ENCODE measurements at regions not wholly inside any gene's neighbourhood (a gene's known extent, or its start where the extent isn't known, plus 50 kb on each side); places are given as distances from the start of the nearest gene placed in this dataset.

DNA sequence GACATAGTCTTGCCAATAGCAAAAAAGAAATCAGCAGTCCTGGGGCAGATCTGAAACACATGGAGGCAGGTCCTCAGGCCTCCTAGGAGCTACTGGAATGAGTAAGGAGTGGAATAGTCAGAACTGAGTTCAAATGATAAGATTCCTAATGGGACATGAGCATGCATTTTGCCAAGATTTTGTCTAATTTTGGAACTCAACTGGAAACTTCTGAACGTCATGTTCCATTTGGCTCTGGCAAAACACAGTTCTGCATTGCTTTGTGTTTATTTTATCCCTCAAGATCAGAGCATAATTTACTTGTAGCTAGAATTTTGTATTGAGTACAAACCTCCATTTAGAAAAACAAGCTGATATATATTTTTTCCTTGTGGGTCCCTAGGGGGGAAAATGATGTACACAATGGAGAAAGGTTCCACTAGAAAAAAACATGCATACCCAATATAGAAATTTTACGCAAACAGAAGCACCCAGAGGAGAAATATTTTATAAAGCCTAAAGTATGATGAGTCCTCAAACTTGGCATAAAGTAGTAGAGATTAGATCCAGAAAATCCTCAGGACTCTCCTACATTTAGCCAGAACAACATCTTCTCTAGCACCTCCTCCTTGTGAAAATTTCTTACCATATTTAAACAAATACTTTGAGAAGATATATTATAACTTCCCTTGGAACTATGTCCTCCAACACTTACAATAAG is 149.0 kb upstream of the SERP2 start:
- no peak for DNase-seq

- DNase-seq, result no peak
Observed at GRCh38 chr13:44229371-44230030, 144.1 kb upstream of the SERP2 start.

DNA sequence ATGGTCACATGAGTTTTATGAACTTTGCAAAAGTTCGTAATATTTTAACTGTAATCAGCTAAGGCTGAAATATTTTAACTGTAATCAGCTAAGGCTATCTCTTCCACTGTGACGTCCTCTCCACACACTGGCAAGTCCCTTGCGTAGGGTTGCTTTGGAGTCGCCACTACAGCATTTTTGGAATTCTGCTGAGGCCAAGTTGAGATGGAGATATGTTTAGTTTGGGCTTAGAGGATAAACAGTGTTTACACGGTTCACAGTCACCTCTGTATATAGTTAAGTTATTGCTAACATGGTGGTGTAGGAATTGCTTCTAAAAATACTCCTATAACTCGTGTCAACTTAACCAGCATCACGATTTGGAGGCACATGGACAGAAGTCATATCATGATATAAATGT is 143.6 kb upstream of the SERP2 start:
- DNase-seq, result no peak

DNA sequence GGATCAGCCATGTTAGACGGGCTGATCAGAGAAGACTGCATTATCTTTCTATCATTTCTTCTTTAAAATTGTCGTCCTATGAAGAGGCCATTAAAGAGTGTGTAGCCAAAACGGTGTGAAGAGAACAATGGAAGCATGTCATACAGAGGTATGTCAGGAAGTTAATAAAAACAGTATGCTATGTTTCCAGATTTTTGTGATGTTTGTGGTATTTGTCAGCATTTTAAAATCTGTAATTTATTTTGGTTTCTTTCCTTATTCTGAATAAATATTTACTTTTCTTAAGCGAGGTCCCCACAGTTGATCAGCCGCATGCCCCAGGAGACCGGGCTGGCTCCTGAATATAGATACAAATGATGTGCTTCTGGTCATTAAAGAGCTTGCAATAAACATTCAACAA is 142.9 kb upstream of the SERP2 start:
- no peak for DNase-seq

DNA sequence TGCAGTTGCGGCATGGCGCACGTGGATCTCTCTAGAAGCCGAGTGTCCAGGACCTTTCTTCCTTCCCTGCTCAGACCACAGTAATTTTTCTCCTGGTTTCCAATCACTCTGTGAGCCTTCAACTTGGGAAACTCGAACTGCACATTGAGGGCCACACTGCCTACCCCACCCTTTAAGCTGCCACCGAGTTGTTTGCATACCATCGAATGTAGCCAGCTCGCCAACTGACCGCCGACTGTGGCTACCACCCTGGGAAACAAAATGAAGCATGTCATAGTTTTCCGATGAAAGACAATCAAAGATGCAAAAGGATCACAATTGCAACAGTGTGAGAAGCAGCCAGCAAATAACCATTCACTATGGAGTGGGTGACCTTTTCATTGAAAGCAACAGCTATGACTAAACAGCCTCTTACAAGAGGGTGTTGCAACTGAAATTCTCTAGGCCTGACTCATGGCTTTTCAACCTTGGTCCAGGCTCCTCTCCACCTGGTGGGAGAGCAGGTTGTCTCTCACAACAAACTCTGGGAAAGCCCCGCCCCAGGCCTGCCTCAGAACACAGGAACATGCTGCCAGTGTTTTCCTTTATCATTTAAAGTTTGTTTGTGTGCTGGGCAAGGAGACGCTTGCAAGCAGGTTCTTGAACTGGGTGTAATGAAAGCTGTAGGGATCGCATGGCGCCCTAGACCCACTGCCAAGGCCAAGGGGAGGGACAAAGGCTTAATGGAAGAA is 141.7 kb upstream of the SERP2 start:
- no peak for DNase-seq

DNA sequence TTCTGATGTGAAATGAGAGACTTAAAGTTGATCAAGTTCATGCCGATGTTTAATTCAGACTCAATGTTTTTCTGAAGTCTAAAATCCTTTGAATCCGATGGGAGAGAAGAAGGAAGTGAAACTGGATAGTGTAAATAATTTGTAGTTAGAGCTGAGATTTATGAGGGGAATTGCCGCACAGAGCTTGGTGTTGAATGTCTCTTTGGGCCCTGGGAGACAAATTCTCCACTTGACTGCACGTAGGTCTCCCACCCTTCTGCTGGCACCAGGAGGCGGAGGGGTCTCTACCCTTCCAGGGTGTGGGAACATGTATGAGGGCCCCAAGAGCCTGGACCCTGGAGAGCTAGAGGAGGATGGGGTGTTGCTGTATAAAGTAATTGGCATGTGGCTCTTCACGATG is 140.8 kb upstream of the SERP2 start:
- no peak for DNase-seq

GRCh38 chr13:44234566-44234965 is 139.1 kb upstream of the SERP2 start:
- DNase-seq, result no peak

- no peak for DNase-seq
Observed at GRCh38 chr13:44236370-44236769, 137.3 kb upstream of the SERP2 start.

DNA sequence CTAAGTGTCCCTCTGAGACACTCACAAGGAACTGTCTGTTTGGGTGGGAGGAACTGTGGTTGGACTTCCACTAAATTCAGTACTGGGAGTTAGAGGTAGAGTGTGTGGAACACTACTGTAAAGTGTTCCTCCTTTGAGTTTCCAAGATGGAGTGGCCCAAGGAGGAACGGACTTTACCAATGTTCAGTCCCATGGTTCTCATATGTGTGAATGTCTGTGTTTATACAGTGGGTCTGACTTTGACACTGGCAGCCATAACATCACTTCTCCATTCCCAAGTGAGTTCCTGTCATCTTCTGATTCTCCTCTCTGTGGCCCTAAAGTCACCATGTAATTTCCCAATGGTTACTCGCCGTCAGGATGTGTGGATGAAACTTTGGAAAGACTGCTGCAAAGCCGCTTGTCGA is 136.8 kb upstream of the SERP2 start:
- no peak for DNase-seq

GRCh38 chr13:44237276-44237767 is 136.3 kb upstream of the SERP2 start:
- no peak for DNase-seq

DNA sequence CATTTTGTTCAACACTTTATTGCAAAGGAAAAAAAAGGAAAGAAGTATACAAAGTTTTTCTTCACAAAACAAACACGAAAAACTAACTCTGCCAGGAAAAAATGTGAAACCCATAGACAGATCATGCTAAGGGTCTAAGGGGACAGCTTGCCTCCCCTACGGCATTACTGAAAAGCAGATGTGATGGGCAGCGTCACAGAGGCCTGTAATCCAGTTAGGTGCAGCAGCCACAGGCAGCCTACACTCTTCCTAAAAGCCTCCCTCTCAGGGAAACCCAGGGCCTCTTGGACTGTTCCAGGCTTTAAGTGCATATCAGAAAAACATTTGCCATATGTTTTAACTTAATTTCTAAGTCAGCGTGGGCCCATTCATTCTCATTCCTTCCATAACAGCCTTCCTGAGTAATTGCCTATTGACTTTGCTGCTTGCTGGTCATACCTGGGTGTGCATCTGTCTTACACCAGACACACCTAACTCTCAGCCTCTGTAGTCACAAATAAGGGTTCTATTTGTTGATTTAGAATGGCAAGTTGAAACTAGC is 135.7 kb upstream of the SERP2 start:
- no peak for DNase-seq

- no peak for DNase-seq
Observed at GRCh38 chr13:44240611-44241145, 132.9 kb upstream of the SERP2 start.

GRCh38 chr13:44241638-44242037 is 132.0 kb upstream of the SERP2 start:
- no peak for DNase-seq

DNA sequence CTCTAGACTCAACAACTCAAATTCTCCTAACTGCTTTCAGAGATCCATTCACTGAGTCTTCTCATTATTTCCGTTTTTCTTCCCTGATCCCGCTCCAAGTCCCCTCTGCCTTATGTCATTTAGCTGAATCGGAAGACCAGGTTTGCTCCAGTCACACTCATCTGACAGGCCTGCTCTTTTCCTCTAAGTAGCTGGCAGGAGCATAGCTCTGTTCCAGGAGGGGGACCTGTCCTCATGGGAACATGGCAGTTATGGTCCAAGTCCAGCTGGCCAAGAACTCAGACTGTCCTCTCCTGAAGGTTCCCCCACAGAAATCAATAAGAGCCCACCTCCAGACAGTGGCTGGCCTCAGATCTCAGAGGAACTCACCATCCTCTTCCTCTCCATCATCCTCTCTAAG is 130.9 kb upstream of the SERP2 start:
- DNase-seq, result no peak

DNA sequence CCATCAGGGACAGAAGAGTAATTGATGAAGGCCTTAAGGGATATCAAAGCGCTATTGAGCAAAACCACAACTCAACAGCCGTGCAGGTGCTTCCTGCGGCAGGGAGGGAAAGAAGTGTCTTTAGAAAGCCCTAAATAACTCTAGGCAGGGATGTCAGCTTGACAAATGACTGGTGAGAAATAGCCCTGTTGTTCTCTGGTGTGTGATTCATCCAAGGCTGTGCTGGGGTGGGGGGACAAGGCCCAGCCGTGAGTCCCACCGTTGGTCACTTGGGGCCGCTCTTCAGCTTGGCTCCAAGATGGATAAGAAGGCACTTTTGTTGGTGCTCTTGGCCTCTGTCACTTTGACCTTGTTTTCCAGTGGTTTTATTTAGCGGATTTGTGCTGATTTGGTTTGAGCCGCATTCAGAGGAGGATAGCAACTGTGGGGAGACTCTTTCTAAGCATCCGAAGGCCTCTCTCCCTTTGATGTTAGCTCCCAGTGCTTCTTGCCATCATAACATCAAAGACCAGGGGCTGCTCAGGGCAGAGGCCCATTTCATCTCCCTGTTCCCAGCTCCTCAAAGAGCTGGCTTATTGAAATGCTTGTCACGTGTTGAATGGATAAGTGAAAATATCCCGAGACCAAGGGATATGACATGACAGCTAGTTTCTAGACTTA is 130.3 kb upstream of the SERP2 start:
- peak; percentile 15 for DNase-seq

DNA sequence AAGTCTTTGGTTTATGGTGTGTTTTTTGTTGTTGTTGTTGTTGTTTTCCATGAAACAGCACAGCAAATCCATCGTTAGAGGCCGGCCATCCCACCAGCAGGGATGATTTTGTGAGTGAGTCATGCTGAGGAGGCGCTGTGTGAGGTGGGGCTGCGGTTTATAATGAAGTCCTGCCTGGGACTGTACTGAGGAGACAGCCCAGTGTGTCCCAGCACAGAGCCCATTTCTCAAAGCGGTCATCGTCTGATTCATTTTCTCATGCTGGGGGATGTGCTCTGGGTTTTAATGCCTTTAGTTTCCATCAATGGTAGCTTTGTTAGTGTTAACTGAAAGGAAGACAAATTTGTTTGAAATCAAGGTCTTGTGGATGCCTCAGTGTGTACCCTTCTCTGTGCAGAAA is 129.3 kb upstream of the SERP2 start:
- no peak for DNase-seq

GRCh38 chr13:44249431-44249836 is 124.2 kb upstream of the SERP2 start:
- no peak for DNase-seq

DNA sequence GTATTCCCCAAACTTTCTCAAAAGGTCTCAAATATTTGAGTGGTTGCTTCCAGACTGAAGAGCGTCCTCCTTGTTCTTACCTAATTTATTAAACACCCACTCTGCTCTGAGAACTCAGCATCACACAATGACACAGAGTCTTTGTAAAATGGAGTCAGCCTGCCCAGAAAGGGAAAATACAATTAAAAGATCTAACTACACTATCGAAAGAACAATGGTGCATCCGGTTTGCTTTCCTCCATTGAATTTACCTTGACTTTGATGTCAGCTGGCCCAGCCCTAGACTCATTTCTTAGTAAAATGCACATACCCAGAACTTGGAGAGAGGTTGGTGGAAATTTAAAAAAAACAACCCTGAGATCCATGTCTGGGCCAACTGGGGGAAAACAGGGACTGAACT is 120.7 kb upstream of the SERP2 start:
- DNase-seq, result no peak

GRCh38 chr13:44255771-44256364 is 117.8 kb upstream of the SERP2 start:
- no peak for DNase-seq

DNA sequence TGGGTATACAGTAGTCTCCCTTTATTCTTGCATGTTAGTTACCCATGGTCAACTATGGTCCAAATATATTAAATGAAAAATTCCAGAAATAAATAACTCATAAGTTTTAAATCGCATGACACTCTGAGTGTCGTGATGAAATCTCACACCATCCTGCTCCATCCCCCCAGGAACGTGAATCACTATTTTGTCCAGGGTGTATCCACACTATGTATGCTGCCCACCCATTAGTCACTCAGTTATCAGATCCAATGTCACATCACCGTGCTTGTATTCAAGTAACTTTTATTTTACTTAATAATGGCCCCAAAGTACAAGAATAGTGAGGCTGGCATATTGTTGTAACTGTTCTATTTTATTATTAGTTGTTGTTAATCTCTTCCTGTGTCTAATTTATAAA is 115.8 kb upstream of the SERP2 start:
- no peak for DNase-seq

DNA sequence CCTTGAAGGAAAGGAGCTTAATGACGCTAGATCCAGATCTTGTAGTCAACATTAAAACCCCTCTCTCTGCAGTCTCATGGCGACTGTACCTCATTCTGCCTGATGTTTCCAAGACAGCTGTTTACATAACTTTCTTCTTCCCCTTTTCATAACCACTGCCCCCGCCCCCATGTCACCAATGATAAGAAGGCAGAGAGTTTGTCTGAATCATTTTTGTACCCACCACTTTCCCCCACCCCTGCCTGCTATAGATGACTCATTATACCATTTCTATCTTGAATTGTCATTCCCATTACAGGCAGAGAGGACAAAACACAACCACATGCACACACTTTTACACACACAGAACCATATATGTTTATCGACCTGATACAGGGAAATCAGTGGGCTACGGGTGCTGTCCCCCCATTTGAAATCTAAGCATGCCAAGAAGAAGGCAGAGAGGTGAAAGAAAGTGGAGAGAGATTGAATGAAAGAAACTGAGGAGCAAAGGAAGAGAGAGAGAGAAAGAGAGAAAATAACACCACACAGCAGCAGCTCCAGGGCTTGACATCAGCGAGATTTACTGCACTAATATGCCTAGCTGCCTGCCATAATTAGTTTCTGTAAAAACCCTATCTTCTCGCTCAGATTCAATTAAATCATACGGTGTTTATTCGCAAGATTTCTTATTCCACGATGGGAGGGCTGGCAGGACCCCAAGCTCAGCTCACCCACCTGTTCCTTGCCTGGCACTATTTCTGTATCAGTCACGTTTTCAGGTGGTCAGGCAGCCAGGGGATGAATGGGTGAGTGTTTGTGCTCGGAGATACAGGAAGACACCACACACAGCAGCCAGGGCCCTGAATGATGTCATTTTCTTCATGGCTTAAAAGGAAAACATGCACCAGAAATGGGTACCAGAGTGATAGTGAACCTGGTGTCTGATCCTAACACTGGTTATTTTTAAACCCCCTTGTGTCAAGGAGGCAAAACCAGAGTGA is 114.3 kb upstream of the SERP2 start:
- peak; percentile 62 for DNase-seq

Measured in CD4-positive, alpha-beta T cell treated with Interleukin-12 subunit alpha and Interleukin-12 subunit beta, for 1 hour (primary cell).